ENCODE measurements at regions not wholly inside any gene's neighbourhood (a gene's known extent, or its start where the extent isn't known, plus 50 kb on each side); places are given as distances from the start of the nearest gene placed in this dataset.

- no peak for DNase-seq
Observed at GRCh38 chr4:153140294-153140693, 63.9 kb upstream of the TRIM2 start.

GRCh38 chr4:153141238-153141637 lies 63.0 kb upstream of the TRIM2 start:
- DNase-seq = no peak

GRCh38 chr4:153142700-153143438 lies 61.4 kb upstream of the TRIM2 start:
- DNase-seq = peak; percentile 77

GRCh38 chr4:153143527-153144348 lies 60.5 kb upstream of the TRIM2 start:
- peak; percentile 49 for DNase-seq

GRCh38 chr4:153146031-153146430 lies 58.2 kb upstream of the TRIM2 start:
- DNase-seq = no peak

GRCh38 chr4:153146961-153147360 lies 57.3 kb upstream of the TRIM2 start:
- DNase-seq = no peak

- no peak for DNase-seq
Observed at GRCh38 chr4:153148791-153149190, 55.5 kb upstream of the TRIM2 start.

GRCh38 chr4:153151535-153152455 lies 52.4 kb upstream of the TRIM2 start:
- DNase-seq = peak; percentile 70

- DNase-seq = peak; percentile 46
Observed at GRCh38 chr4:153152501-153153338, 51.5 kb upstream of the TRIM2 start.

- peak; percentile 46 for DNase-seq
Observed at GRCh38 chr4:153153339-153153871, 50.8 kb upstream of the TRIM2 start.

GRCh38 chr4:153154007-153154975 lies 50.0 kb upstream of the TRIM2 start:
- DNase-seq = peak; percentile 68

Data from NCI-H2029 (cell line).